GM23248 (cell line): ENCODE measurements at regions not wholly inside any gene's neighbourhood (a gene's known extent, or its start where the extent isn't known, plus 50 kb on each side); places are given as distances from the start of the nearest gene placed in this dataset.

ENCODE experiments used
- DNase-seq: peaks from one replicate; pipeline ENCODE4 v3.0.0-alpha.2; 2015
- H2AFZ ChIP-seq: fragments of 200-600 bp; sonication (generic); 2 replicates; pipeline ENCODE4 v1.6.1; 2016; ENCODE audit warnings: antibody characterized with exemption
- H3F3A ChIP-seq: fragments of 200-600 bp; sonication (generic); 2 replicates; pipeline ENCODE4 v1.6.1; 2016; ENCODE audit warnings: mild to moderate bottlenecking, antibody characterized with exemption, mixed run types; ENCODE audit not compliant: insufficient read depth
- H3K27ac ChIP-seq: fragments of 200-600 bp; sonication (generic); 2 replicates; pipeline ENCODE4 v1.5.1; 2016; ENCODE audit warnings: mild to moderate bottlenecking
- H3K27me3 ChIP-seq: fragments of 200-600 bp; sonication (generic); replicated peaks from 2 replicates; pipeline ENCODE4 v1.6.1; 2016; ENCODE audit warnings: mild to moderate bottlenecking; ENCODE audit not compliant: insufficient read depth
- H3K36me3 ChIP-seq: fragments of 200-600 bp; sonication (generic); 2 replicates; pipeline ENCODE4 v1.6.1; 2016; ENCODE audit warnings: low read depth, mild to moderate bottlenecking
- H3K4me1 ChIP-seq: fragments of 200-600 bp; sonication (generic); 2 replicates; pipeline ENCODE4 v1.6.1; 2016; ENCODE audit warnings: mild to moderate bottlenecking; ENCODE audit not compliant: insufficient read depth
- H3K4me2 ChIP-seq: fragments of 200-600 bp; sonication (generic); one replicate; pipeline ENCODE4 v1.6.1; 2016; ENCODE audit warnings: mild to moderate bottlenecking; ENCODE audit not compliant: unreplicated experiment
- H3K4me3 ChIP-seq: fragments of 200-600 bp; sonication (generic); 2 replicates; pipeline ENCODE4 v1.5.1; 2016; ENCODE audit warnings: mild to moderate bottlenecking
- H3K79me2 ChIP-seq: fragments of 200-600 bp; sonication (generic); 2 replicates; pipeline ENCODE4 v1.6.1; 2016; ENCODE audit warnings: mild to moderate bottlenecking; ENCODE audit not compliant: insufficient read depth
- H3K9ac ChIP-seq: fragments of 200-600 bp; sonication (generic); 2 replicates; pipeline ENCODE4 v1.6.1; 2016; ENCODE audit warnings: mild to moderate bottlenecking
- H3K9me2 ChIP-seq: fragments of 200-600 bp; sonication (generic); 2 replicates; pipeline ENCODE4 v1.6.1; 2016; ENCODE audit warnings: mixed run types, mild to moderate bottlenecking, moderate library complexity; ENCODE audit not compliant: insufficient read depth
- H3K9me3 ChIP-seq: fragments of 200-600 bp; sonication (generic); one replicate; pipeline ENCODE4 v1.6.1; 2017; ENCODE audit warnings: low read depth
- H4K20me1 ChIP-seq: fragments of 200-600 bp; sonication (generic); 2 replicates; pipeline ENCODE4 v1.6.0; 2016; ENCODE audit not compliant: insufficient read depth
- EZH2 ChIP-seq: fragments of 200-600 bp; sonication (generic); IDR thresholded peaks from 2 replicates; pipeline ENCODE4 v1.6.1; 2018; ENCODE audit warnings: antibody characterized with exemption, mild to moderate bottlenecking; ENCODE audit not compliant: insufficient read depth, poor library complexity, severe bottlenecking
- EZH2phosphoT487 ChIP-seq: fragments of 200-600 bp; sonication (generic); IDR thresholded peaks from 2 replicates; pipeline ENCODE4 v1.6.1; 2018; ENCODE audit warnings: antibody characterized with exemption, moderate library complexity, mild to moderate bottlenecking, low read depth; ENCODE audit not compliant: insufficient read depth
- WGBS, 2 experiments: methylation state at CpG; one replicate each; pipeline ENCODE4 v1.1.6; 2015 to 2017; ENCODE audit warnings: low lambda C conversion rate in 2 of 2, low coverage in 1 of 2; ENCODE audit errors: missing lambda C conversion rate in 2 of 2; 5-methylcytosine and 5-hydroxymethylcytosine counted together
- in situ Hi-C: fragments of 300-500 bp; cut with MboI; formaldehyde crosslinking; loops from 2 replicates; pipeline ENCODE4 v1.15.0; 2020

GRCh38 chr4:136471051-136471450 lies 1061.2 kb downstream of the PCDH18 start:
- Histone ChIP-seq H3K4me2 (no peak overlapping the region), H3K4me3 (no peak overlapping the region), H3K79me2 (no peaks in the 10 kb centered on the region), H2AFZ (no peak overlapping the region), H3K9me2 (no peaks in the 10 kb centered on the region), H3K27me3 (no peaks in the 10 kb centered on the region), H3K4me1 (no peaks in the 10 kb centered on the region), H3F3A (no peaks in the 10 kb centered on the region), H3K36me3 (no peaks in the 10 kb centered on the region), H3K9me3 (no peaks in the 10 kb centered on the region), H3K9ac (no peak overlapping the region), H4K20me1 (no peaks in the 10 kb centered on the region), H3K27ac (no peak overlapping the region)
- no peak for TF ChIP-seq EZH2phosphoT487
- TF ChIP-seq EZH2, result no peak
- 18 to 22% methylated on average over 2 of the region's 2 CpGs for WGBS, 2 experiments
- in situ Hi-C loops, result no loop called here
- DNase-seq, result no peak

DNA sequence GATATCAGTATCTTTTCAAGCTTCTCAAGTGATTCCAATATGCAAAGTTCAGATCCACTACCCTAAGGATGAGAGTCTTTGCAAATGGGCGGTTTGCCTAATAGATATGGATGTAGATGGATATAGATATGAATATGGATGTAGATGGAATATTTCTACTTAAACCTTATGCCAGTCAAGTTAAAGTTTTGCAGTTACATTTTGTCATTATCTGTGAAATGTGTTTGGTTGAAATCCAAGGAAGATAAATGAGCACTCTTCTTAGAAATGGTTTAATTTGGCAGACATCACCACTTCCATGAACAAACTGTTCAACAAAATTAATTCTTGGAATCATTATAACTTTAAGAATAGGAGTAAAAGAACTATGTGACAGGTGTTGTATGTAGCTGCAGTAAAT lies 1066.6 kb downstream of the PCDH18 start:
- Histone ChIP-seq H2AFZ (no peak overlapping the region), H3K4me3 (no peak overlapping the region), H3K9me2 (no peaks in the 10 kb centered on the region), H3K27me3 (no peaks in the 10 kb centered on the region), H4K20me1 (no peaks in the 10 kb centered on the region), H3K79me2 (no peaks in the 10 kb centered on the region), H3F3A (no peaks in the 10 kb centered on the region), H3K4me2 (no peak overlapping the region), H3K27ac (no peak overlapping the region), H3K9me3 (no peaks in the 10 kb centered on the region), H3K9ac (no peak overlapping the region), H3K4me1 (no peaks in the 10 kb centered on the region), H3K36me3 (no peaks in the 10 kb centered on the region)
- no peak for TF ChIP-seq EZH2phosphoT487
- no peak for TF ChIP-seq EZH2
- DNase-seq, result no peak
- in situ Hi-C loops, result no loop called here
- 0 to 3% methylated on average over 1 of the region's 1 CpG for WGBS, 2 experiments

DNA sequence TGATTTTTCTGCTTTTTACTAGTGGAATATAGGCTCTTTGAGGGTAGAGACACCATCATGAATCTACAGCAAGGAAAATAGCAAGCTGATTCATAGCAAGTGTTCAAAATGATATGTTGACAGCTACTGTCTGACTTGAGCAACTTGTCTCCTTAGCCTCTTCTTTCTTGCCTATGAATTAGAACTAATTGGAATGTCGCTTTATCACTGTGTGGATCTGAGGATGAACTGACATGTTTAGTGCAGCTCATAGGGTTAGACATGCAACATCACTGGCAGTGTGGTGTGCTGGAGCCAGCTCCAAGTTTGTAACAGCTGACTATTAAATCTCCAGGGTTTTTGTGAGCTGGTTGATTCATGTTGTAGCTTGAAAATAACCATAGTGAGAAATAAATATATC lies 1068.4 kb downstream of the PCDH18 start:
- WGBS, 2 experiments, result 3 to 7% methylated on average over 1 of the region's 1 CpG
- H3K27ac ChIP-seq, result no peak overlapping the region
- in situ Hi-C loops, result no loop called here
- no peaks in the 10 kb centered on the region for H3K9me2 ChIP-seq
- H3K4me3 ChIP-seq, result no peak overlapping the region
- H2AFZ ChIP-seq, result no peak overlapping the region
- H3K27me3 ChIP-seq, result no peaks in the 10 kb centered on the region
- H3K36me3 ChIP-seq, result no peaks in the 10 kb centered on the region
- no peaks in the 10 kb centered on the region for H3F3A ChIP-seq
- TF ChIP-seq EZH2phosphoT487 (no peak), EZH2 (no peak)
- H3K9ac ChIP-seq, result no peak overlapping the region
- no peak overlapping the region for H3K4me2 ChIP-seq
- no peaks in the 10 kb centered on the region for H3K9me3 ChIP-seq
- no peaks in the 10 kb centered on the region for H3K4me1 ChIP-seq
- DNase-seq, result no peak
- H3K79me2 ChIP-seq, result no peaks in the 10 kb centered on the region
- no peaks in the 10 kb centered on the region for H4K20me1 ChIP-seq

DNA sequence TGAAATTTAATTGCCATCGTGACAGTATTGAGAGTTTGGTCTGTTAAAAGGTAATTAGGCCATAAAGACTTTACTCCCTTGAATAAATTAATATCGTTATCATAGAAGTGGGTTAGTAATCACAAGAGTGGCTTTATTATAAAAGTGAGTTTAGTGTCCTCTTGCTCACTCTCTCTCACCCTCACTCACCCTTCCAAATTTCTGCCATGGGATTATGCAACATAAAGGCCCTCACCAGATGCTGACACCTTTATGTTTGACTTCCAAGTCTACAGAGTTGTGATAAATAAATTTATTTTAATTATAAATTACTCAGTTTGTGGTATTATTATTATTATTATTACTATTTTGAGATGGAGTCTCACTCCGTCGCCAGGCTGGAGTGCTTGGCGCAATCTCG lies 1070.8 kb downstream of the PCDH18 start:
- WGBS, 2 experiments, result 55 to 56% methylated on average over 6 of the region's 6 CpGs
- H3K9me2 ChIP-seq, result no peaks in the 10 kb centered on the region
- H3K4me1 ChIP-seq, result no peaks in the 10 kb centered on the region
- in situ Hi-C loops, result no loop called here
- TF ChIP-seq EZH2phosphoT487 (no peak), EZH2 (no peak)
- H3K9me3 ChIP-seq, result no peaks in the 10 kb centered on the region
- no peak overlapping the region for H3K4me3 ChIP-seq
- H3K79me2 ChIP-seq, result no peaks in the 10 kb centered on the region
- no peaks in the 10 kb centered on the region for H3F3A ChIP-seq
- no peaks in the 10 kb centered on the region for H3K36me3 ChIP-seq
- no peak overlapping the region for H3K9ac ChIP-seq
- no peaks in the 10 kb centered on the region for H3K27me3 ChIP-seq
- H2AFZ ChIP-seq, result no peak overlapping the region
- H3K4me2 ChIP-seq, result no peak overlapping the region
- no peak for DNase-seq
- H4K20me1 ChIP-seq, result no peaks in the 10 kb centered on the region
- no peak overlapping the region for H3K27ac ChIP-seq

DNA sequence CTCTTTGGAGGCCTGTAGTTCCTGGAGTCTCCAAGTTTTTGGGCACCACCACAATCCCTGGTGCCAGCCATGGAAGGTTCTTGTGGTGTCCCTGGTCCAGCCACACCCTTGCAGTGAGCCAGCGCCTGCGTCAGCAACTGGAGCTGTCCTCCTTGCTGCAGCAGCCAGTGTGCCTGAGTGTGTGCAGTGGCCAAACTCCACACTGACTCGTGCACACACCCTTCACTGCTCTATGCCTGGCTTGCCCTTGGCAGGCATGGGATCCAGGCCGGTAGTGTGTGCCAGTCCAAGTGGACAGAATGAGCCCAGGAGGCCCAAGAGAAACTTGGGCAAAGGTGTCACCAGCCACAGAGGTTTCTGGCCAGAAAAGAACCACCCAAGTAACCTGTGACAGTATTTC lies 1074.0 kb downstream of the PCDH18 start:
- DNase-seq, result no peak
- no peak overlapping the region for H3K27ac ChIP-seq
- no peaks in the 10 kb centered on the region for H3K27me3 ChIP-seq
- no peak overlapping the region for H3K4me3 ChIP-seq
- H3F3A ChIP-seq, result no peaks in the 10 kb centered on the region
- in situ Hi-C loops, result no loop called here
- no peaks in the 10 kb centered on the region for H3K79me2 ChIP-seq
- H3K9me2 ChIP-seq, result no peaks in the 10 kb centered on the region
- H4K20me1 ChIP-seq, result no peaks in the 10 kb centered on the region
- no peaks in the 10 kb centered on the region for H3K36me3 ChIP-seq
- H3K4me2 ChIP-seq, result no peak overlapping the region
- no peak for TF ChIP-seq EZH2
- no peak for TF ChIP-seq EZH2phosphoT487
- no peaks in the 10 kb centered on the region for H3K9me3 ChIP-seq
- no peak overlapping the region for H3K9ac ChIP-seq
- H2AFZ ChIP-seq, result no peak overlapping the region
- no peaks in the 10 kb centered on the region for H3K4me1 ChIP-seq
- 28 to 42% methylated on average over 4 of the region's 4 CpGs for WGBS, 2 experiments
